ENCODE measurements at regions not wholly inside any gene's neighbourhood (a gene's known extent, or its start where the extent isn't known, plus 50 kb on each side); places are given as distances from the start of the nearest gene placed in this dataset.
"Not testable (repeated sequence)": the region's sequence is repeated elsewhere in the genome, so short reads cannot be mapped to it uniquely, and the experiment has no call there.

DNA sequence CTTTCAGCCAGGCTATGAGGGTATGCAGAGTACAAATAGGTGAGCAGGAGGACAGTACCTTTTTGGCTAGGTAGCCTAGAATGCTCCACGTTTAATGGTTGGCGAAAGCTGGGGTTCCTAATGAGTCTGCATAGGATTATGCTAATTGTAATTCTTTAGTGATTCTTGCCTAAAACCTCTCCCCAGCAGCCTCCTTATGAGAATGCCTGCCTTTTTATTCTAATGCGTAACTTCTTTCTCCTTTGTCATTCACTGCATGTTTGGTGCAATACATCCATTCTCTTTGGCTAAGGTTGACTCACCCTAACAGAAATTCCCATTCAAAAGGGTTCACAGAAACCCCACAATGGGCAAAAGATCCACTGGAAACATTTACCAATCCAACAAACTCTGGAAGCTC, 752.2 kb downstream of the FSCB start:
- Histone ChIP-seq H3K27ac (ENCODE audit: low read depth in 2 of 2, low read length in 1 of 2) (no peak overlapping the region), H3K9me3 (ENCODE audit: control insufficient read depth in 2 of 2, insufficient read depth in 1 of 2, low read depth in 1 of 2, low read length in 1 of 2) (no peaks in the 10 kb centered on the region), H3K36me3 (ENCODE audit: control insufficient read depth in 2 of 2, insufficient read depth in 2 of 2, low read length in 1 of 2) (no peaks in the 10 kb centered on the region), H3K4me1 (ENCODE audit: control insufficient read depth in 2 of 2, insufficient read depth in 2 of 2, low read length in 1 of 2) (no peaks in the 10 kb centered on the region), H3K4me3 (ENCODE audit: low read depth in 1 of 2, low read length in 2 of 2) (no peak overlapping the region), H3K27me3 (ENCODE audit: control insufficient read depth in 1 of 2, insufficient read depth in 2 of 2, low read length in 2 of 2) (no peaks in the 10 kb centered on the region)
- WGBS, 2 donors: 90 to 92% methylated on average over 3 of the region's 3 CpGs

DNA sequence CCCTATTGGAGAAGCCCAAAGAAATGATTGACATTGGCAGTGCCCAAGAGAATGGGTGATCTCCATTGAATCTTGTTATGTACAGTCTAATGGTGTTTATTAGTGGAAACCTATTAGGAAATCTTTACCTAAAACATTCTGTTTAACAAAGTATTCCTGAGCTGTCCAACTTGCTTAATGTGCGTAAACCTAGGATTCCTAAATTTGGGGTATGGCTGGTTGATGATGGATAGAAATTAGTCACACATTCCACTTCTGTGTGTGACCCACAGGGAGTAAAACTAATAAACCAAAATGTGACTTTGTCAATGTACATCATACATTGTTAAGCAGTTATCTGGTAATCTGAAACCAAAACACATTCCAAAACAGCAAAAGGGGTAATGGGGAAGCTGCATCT, 761.3 kb downstream of the FSCB start:
- Histone ChIP-seq H3K27me3 (ENCODE audit: control insufficient read depth in 1 of 2, insufficient read depth in 2 of 2, low read length in 2 of 2) (no peaks in the 10 kb centered on the region), H3K27ac (ENCODE audit: low read depth in 2 of 2, low read length in 1 of 2) (no peak overlapping the region), H3K9me3 (ENCODE audit: control insufficient read depth in 2 of 2, insufficient read depth in 1 of 2, low read depth in 1 of 2, low read length in 1 of 2) (no peaks in the 10 kb centered on the region), H3K4me3 (ENCODE audit: low read depth in 1 of 2, low read length in 2 of 2) (no peak overlapping the region), H3K36me3 (ENCODE audit: control insufficient read depth in 2 of 2, insufficient read depth in 2 of 2, low read length in 1 of 2) (no peaks in the 10 kb centered on the region), H3K4me1 (ENCODE audit: control insufficient read depth in 2 of 2, insufficient read depth in 2 of 2, low read length in 1 of 2) (no peaks in the 10 kb centered on the region)
- 95 to 96% methylated on average over 1 of the region's 1 CpG for WGBS, 2 donors

DNA sequence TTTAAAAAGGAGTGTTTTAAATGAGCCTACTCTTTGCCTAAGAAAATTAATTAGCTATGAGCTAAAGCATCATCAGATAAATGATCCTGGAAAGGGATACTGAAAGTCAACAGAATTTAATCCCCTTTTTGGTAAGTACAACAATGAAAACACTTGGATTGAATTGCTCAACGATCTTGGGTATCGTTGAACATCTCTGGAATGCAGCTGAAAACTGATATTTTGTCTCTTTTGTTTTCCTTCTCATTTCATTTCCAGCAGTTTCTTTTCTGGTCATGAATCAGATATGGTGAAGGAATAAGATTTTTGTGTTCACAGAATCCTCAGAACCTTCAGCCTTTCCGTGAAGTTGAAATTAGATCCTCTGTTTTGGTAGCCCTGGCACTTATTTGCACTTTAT, 771.2 kb downstream of the FSCB start:
- 43 to 44% methylated on average over 3 of the region's 3 CpGs for WGBS, 2 donors
- H3K36me3 ChIP-seq (ENCODE audit: control insufficient read depth in 2 of 2, insufficient read depth in 2 of 2, low read length in 1 of 2): no peaks in the 10 kb centered on the region
- H3K4me1 ChIP-seq (ENCODE audit: control insufficient read depth in 2 of 2, insufficient read depth in 2 of 2, low read length in 1 of 2): no peaks in the 10 kb centered on the region
- H3K9me3 ChIP-seq (ENCODE audit: control insufficient read depth in 2 of 2, insufficient read depth in 1 of 2, low read depth in 1 of 2, low read length in 1 of 2): no peaks in the 10 kb centered on the region
- no peak overlapping the region for H3K4me3 ChIP-seq (ENCODE audit: low read depth in 1 of 2, low read length in 2 of 2)
- no peak overlapping the region for H3K27ac ChIP-seq (ENCODE audit: low read depth in 2 of 2, low read length in 1 of 2)
- H3K27me3 ChIP-seq (ENCODE audit: control insufficient read depth in 1 of 2, insufficient read depth in 2 of 2, low read length in 2 of 2): no peaks in the 10 kb centered on the region

DNA sequence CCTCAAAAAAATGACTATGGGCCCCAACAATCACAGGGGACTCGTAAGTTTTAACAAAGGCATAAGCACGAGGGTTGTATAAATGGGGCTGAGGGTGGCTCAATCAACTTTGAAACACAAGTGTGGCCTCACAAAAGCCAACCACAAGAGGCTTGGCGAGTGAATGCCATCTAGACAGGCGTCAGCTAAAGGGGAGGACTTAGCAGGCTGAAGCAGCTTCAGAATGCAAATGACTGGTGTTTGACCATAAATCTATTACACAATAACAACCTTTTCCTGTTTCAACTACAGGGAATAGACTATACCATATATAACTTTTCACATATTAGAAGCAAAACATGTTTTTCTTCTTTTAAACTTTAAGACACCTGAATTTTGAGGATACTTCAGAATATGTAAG, 777.9 kb downstream of the FSCB start:
- no peak overlapping the region for H3K27ac ChIP-seq (ENCODE audit: low read depth in 2 of 2, low read length in 1 of 2)
- H3K4me3 ChIP-seq (ENCODE audit: low read depth in 1 of 2, low read length in 2 of 2): no peak overlapping the region
- H3K9me3 ChIP-seq (ENCODE audit: control insufficient read depth in 2 of 2, insufficient read depth in 1 of 2, low read depth in 1 of 2, low read length in 1 of 2): no peaks in the 10 kb centered on the region
- H3K27me3 ChIP-seq (ENCODE audit: control insufficient read depth in 1 of 2, insufficient read depth in 2 of 2, low read length in 2 of 2): no peaks in the 10 kb centered on the region
- no peaks in the 10 kb centered on the region for H3K4me1 ChIP-seq (ENCODE audit: control insufficient read depth in 2 of 2, insufficient read depth in 2 of 2, low read length in 1 of 2)
- 62 to 74% methylated on average over 4 of the region's 4 CpGs for WGBS, 2 donors
- H3K36me3 ChIP-seq (ENCODE audit: control insufficient read depth in 2 of 2, insufficient read depth in 2 of 2, low read length in 1 of 2): no peaks in the 10 kb centered on the region

DNA sequence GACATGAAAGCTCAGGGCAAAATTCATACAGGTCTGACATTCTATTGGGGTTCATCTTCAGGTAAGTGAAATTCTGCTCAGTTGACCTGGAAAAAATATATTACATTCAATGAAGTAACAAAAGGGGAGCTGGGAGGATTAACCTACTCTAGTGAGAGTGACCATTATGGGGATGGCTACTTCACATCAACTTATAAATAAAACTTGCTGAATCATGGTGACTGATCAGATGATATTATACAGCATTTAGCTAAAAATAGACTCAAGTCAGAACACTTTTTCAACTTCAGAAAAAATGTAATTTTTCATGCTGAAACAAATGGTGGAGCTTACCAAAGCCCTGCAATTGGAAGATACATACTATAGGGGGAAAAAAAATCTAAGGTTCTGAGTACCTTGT, 800.2 kb downstream of the FSCB start:
- no peaks in the 10 kb centered on the region for H3K9me3 ChIP-seq (ENCODE audit: control insufficient read depth in 2 of 2, insufficient read depth in 1 of 2, low read depth in 1 of 2, low read length in 1 of 2)
- no peak overlapping the region for H3K4me3 ChIP-seq (ENCODE audit: low read depth in 1 of 2, low read length in 2 of 2)
- no peaks in the 10 kb centered on the region for H3K27me3 ChIP-seq (ENCODE audit: control insufficient read depth in 1 of 2, insufficient read depth in 2 of 2, low read length in 2 of 2)
- H3K27ac ChIP-seq (ENCODE audit: low read depth in 2 of 2, low read length in 1 of 2): no peak overlapping the region
- no peaks in the 10 kb centered on the region for H3K4me1 ChIP-seq (ENCODE audit: control insufficient read depth in 2 of 2, insufficient read depth in 2 of 2, low read length in 1 of 2)
- H3K36me3 ChIP-seq (ENCODE audit: control insufficient read depth in 2 of 2, insufficient read depth in 2 of 2, low read length in 1 of 2): no peaks in the 10 kb centered on the region

DNA sequence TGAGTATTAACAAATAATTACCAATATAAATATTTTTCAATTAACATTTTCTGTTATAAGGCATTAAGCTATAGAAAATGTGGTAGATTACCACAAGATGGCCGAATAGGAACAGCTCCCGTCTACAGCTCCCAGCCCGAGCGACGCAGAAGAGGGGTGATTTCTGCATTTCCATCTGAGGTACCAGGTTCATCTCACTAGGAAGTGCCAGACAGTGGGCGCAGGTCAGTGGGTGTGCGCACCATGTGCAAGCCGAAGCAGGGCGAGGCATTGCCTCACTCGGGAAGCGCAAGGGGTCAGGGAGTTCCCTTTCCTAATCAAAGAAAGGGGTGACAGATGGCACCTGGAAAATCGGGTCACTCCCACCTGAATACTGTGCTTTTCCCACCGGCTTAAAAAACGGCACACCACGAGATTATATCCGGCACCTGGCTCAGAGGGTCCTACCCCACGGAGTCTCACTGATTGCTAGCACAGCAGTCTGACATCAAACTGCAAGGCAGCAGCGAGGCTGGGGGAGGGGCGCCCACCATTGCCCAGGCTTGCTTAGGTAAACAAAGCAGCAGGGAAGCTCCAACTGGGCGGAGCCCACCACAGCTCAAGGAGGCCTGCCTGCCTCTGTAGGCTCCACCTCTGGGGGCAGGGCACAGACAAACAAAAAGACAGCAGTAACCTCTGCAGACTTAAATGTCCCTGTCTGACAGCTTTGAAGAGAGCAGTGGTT, 808.4 kb downstream of the FSCB start:
- WGBS, 2 donors: 88% methylated on average over 16 to 20 of the region's 20 CpGs
- H3K4me3 ChIP-seq (ENCODE audit: low read depth in 1 of 2, low read length in 2 of 2); H3K4me1 ChIP-seq (ENCODE audit: control insufficient read depth in 2 of 2, insufficient read depth in 2 of 2, low read length in 1 of 2); H3K9me3 ChIP-seq (ENCODE audit: control insufficient read depth in 2 of 2, insufficient read depth in 1 of 2, low read depth in 1 of 2, low read length in 1 of 2); H3K27me3 ChIP-seq (ENCODE audit: control insufficient read depth in 1 of 2, insufficient read depth in 2 of 2, low read length in 2 of 2); H3K36me3 ChIP-seq (ENCODE audit: control insufficient read depth in 2 of 2, insufficient read depth in 2 of 2, low read length in 1 of 2); H3K27ac ChIP-seq (ENCODE audit: low read depth in 2 of 2, low read length in 1 of 2): not testable (repeated sequence)

DNA sequence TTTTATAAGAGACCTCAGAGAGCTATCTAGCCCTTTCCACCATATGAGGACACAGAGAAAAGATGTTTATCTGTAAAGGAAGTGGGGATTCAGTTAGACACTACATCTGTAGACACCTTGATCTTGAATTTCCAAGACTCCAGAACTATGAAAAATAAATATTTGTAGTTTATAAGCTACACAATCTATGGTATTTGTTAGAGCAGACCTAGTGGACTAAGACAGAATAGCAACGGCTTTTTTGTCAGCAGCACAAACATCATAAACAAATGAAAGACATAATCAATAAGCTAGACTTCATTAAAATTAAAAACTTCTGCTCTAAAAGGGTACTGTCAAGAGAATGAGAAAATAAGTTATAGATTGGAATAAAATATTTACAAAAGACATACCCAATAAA, 810.1 kb downstream of the FSCB start:
- H3K4me3 ChIP-seq (ENCODE audit: low read depth in 1 of 2, low read length in 2 of 2): no peak overlapping the region
- no peak overlapping the region for H3K27ac ChIP-seq (ENCODE audit: low read depth in 2 of 2, low read length in 1 of 2)
- no peaks in the 10 kb centered on the region for H3K4me1 ChIP-seq (ENCODE audit: control insufficient read depth in 2 of 2, insufficient read depth in 2 of 2, low read length in 1 of 2)
- no peaks in the 10 kb centered on the region for H3K9me3 ChIP-seq (ENCODE audit: control insufficient read depth in 2 of 2, insufficient read depth in 1 of 2, low read depth in 1 of 2, low read length in 1 of 2)
- H3K27me3 ChIP-seq (ENCODE audit: control insufficient read depth in 1 of 2, insufficient read depth in 2 of 2, low read length in 2 of 2): no peaks in the 10 kb centered on the region
- WGBS, 2 donors: 91 to 96% methylated on average over 1 of the region's 1 CpG
- H3K36me3 ChIP-seq (ENCODE audit: control insufficient read depth in 2 of 2, insufficient read depth in 2 of 2, low read length in 1 of 2): no peaks in the 10 kb centered on the region

DNA sequence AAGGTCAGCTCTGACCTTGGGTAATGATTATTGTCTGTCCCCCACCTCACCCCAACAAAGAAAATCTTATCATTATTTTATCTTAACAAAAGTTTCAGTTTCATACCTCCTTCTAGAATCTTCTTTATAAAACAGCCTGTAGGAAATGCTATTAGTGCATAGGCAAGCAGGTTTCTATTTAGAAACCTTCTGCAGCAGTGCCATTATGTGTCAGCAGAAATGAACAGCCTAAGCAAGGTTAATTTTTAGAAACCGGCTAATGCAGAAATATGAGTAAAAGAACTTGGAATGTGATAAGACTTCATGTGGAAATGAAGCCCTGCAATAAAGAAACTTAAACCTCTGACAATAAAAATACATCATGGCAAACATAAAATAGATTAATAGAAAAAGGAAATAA, 814.4 kb downstream of the FSCB start:
- no peaks in the 10 kb centered on the region for H3K27me3 ChIP-seq (ENCODE audit: control insufficient read depth in 1 of 2, insufficient read depth in 2 of 2, low read length in 2 of 2)
- no peak overlapping the region for H3K4me3 ChIP-seq (ENCODE audit: low read depth in 1 of 2, low read length in 2 of 2)
- no peaks in the 10 kb centered on the region for H3K9me3 ChIP-seq (ENCODE audit: control insufficient read depth in 2 of 2, insufficient read depth in 1 of 2, low read depth in 1 of 2, low read length in 1 of 2)
- H3K27ac ChIP-seq (ENCODE audit: low read depth in 2 of 2, low read length in 1 of 2): no peak overlapping the region
- no peaks in the 10 kb centered on the region for H3K4me1 ChIP-seq (ENCODE audit: control insufficient read depth in 2 of 2, insufficient read depth in 2 of 2, low read length in 1 of 2)
- WGBS, 2 donors: 72 to 75% methylated on average over 1 of the region's 1 CpG
- no peaks in the 10 kb centered on the region for H3K36me3 ChIP-seq (ENCODE audit: control insufficient read depth in 2 of 2, insufficient read depth in 2 of 2, low read length in 1 of 2)

DNA sequence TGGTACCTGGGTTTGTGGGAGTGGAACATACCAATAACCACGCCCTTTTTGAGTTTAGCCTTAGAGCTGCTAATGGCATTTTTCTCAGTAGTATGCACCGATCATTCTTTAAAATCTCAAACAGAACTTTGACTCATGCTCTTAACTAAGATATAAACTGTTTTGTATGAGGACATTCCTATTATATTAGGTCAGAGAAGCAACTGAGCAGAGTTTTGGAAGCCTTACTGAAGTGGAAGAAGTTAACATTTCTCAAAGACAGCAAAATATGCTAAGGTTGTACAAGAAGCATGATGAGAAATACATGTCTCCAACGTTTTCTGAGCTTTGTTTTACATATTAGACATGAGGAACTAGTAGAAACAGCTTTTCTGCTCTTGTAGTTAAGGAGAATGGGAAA, 819.2 kb downstream of the FSCB start:
- 30 to 31% methylated on average over 3 of the region's 3 CpGs for WGBS, 2 donors

DNA sequence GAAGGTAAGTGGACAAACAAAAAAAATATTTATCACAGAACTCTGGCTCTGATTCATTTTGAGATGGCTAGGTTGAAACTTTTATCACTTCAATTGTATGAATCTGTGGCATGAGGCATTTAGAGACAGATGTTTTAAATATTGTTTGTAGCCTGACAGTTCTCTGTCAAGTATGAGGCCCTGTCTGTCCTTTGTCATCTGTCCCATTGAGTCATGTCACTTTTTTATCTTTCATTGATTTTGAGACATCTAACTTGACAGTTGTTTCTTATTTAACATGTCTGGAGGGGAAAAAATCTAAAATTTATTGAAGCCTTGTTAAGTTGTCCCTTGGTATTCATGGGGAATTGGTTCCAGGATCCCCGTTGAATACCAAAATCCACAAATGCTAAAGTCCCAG, 829.5 kb downstream of the FSCB start:
- H3K9me3 ChIP-seq (ENCODE audit: control insufficient read depth in 2 of 2, insufficient read depth in 1 of 2, low read depth in 1 of 2, low read length in 1 of 2): no peaks in the 10 kb centered on the region
- 71 to 76% methylated on average over 1 of the region's 1 CpG for WGBS, 2 donors
- H3K27me3 ChIP-seq (ENCODE audit: control insufficient read depth in 1 of 2, insufficient read depth in 2 of 2, low read length in 2 of 2): no peaks in the 10 kb centered on the region
- H3K36me3 ChIP-seq (ENCODE audit: control insufficient read depth in 2 of 2, insufficient read depth in 2 of 2, low read length in 1 of 2): no peaks in the 10 kb centered on the region
- H3K27ac ChIP-seq (ENCODE audit: low read depth in 2 of 2, low read length in 1 of 2): no peak overlapping the region
- no peaks in the 10 kb centered on the region for H3K4me1 ChIP-seq (ENCODE audit: control insufficient read depth in 2 of 2, insufficient read depth in 2 of 2, low read length in 1 of 2)
- no peak overlapping the region for H3K4me3 ChIP-seq (ENCODE audit: low read depth in 1 of 2, low read length in 2 of 2)

More for the DNA sequence above, 819.2 kb downstream of the FSCB start:
- H3K36me3 ChIP-seq (ENCODE audit: control insufficient read depth in 2 of 2, insufficient read depth in 2 of 2, low read length in 1 of 2): no peaks in the 10 kb centered on the region
- H3K9me3 ChIP-seq (ENCODE audit: control insufficient read depth in 2 of 2, insufficient read depth in 1 of 2, low read depth in 1 of 2, low read length in 1 of 2): no peaks in the 10 kb centered on the region
- H3K4me3 ChIP-seq (ENCODE audit: low read depth in 1 of 2, low read length in 2 of 2): no peak overlapping the region
- no peaks in the 10 kb centered on the region for H3K4me1 ChIP-seq (ENCODE audit: control insufficient read depth in 2 of 2, insufficient read depth in 2 of 2, low read length in 1 of 2)
- no peaks in the 10 kb centered on the region for H3K27me3 ChIP-seq (ENCODE audit: control insufficient read depth in 1 of 2, insufficient read depth in 2 of 2, low read length in 2 of 2)
- H3K27ac ChIP-seq (ENCODE audit: low read depth in 2 of 2, low read length in 1 of 2): no peak overlapping the region

All from esophagus (tissue), 2 donors.